HepG2 (cell line): ENCODE measurements at regions not wholly inside any gene's neighbourhood (a gene's known extent, or its start where the extent isn't known, plus 50 kb on each side); places are given as distances from the start of the nearest gene placed in this dataset.

ENCODE experiments used
- ATAC-seq: fragments of 200-7000 bp; cut with Tn5 transposase; 3 replicates; pipeline ENCODE4 v1.9.1; 2020; ENCODE audit warnings: mild to moderate bottlenecking, moderate library complexity
- BruUV-seq: library from RNA; stranded (reverse); fragments of 400-500 nt; replicated peaks from 2 replicates; lab custom pipeline; 2021; lab: Mats Ljungman, UMichigan
- CTCF ChIA-PET: fragments of 300-600 bp; formaldehyde crosslinking; extraction: SDS; loops from one replicate; lab custom pipeline; 2021; ENCODE audit warnings: low total read pairs, inconsistent platforms, low intra/inter-chr PET ratio; lab: Yijun Ruan, JAX
- POLR2A ChIA-PET: fragments of 350-600 bp; sonication (Branson Sonifier 250); formaldehyde crosslinking; loops from one replicate; lab custom pipeline; 2020; ENCODE audit warnings: antibody characterized with exemption, inconsistent platforms; lab: Yijun Ruan, JAX
- DNase-seq: peaks from one replicate; pipeline ENCODE4 v3.0.0-alpha.2; 2015; ENCODE audit warnings: low spot score
- FAIRE-seq: peaks from 3 replicates; lab custom pipeline; 2011; peaks lifted over from hg19 to GRCh38; lab: Jason Lieb, UNC
- H2AFZ ChIP-seq: one replicate; pipeline ENCODE4 v1.6.1; 2011; ENCODE audit warnings: low read length, inconsistent platforms
- H3K27ac ChIP-seq: fragments of 300-600 bp; 3 replicates; pipeline ENCODE4 v1.8.0; 2011; ENCODE audit warnings: mixed run types, mild to moderate bottlenecking, mixed read lengths, low read length, inconsistent platforms; ENCODE audit not compliant: insufficient read depth; ENCODE audit errors: extremely low read length
- H3K27me3 ChIP-seq, 2 experiments: fragments of 200-600 bp in 1 of 2; 2 replicates in 1 of 2; 3 replicates in 1 of 2; pipeline versions ENCODE4 v1.6.0 to v1.8.0; 2011; ENCODE audit warnings: low read length in 2 of 2, mild to moderate bottlenecking in 2 of 2, moderate library complexity in 2 of 2, inconsistent platforms in 1 of 2; ENCODE audit not compliant: insufficient read depth in 2 of 2, control insufficient read depth in 1 of 2
- H3K36me3 ChIP-seq, 2 experiments: fragments of 200-600 bp in 1 of 2; replicated peaks in 1 of 2; 2 replicates in 1 of 2; 3 replicates in 1 of 2; pipeline versions ENCODE4 v1.5.1 to v1.8.0; 2011; ENCODE audit warnings: low read length in 2 of 2, inconsistent platforms in 1 of 2; ENCODE audit not compliant: insufficient read depth in 2 of 2, control insufficient read depth in 1 of 2
- H3K4me1 ChIP-seq: 2 replicates; pipeline ENCODE4 v1.5.1; 2012; ENCODE audit warnings: low read length, inconsistent platforms; ENCODE audit not compliant: insufficient read depth
- H3K4me2 ChIP-seq: 2 replicates; pipeline ENCODE4 v1.6.0; 2011; ENCODE audit warnings: low read depth, low read length, inconsistent platforms
- H3K4me3 ChIP-seq, 3 experiments: fragments of 200-600 bp in 1 of 3; sonication (generic), shearing (Covaris generic) in 1 of 3; replicated peaks in 1 of 3; 2 replicates each; pipeline ENCODE4 v1.5.1; 2011 to 2016; ENCODE audit warnings: low read length in 3 of 3, inconsistent platforms in 2 of 3, low read depth in 2 of 3, mild to moderate bottlenecking in 2 of 3, control low read depth in 1 of 3, mixed read lengths in 1 of 3; ENCODE audit not compliant: insufficient read depth in 1 of 3
- H3K79me2 ChIP-seq: one replicate; pipeline ENCODE4 v1.6.1; 2011; ENCODE audit warnings: low read length, inconsistent platforms; ENCODE audit not compliant: insufficient read depth
- H3K9ac ChIP-seq: 2 replicates; pipeline ENCODE4 v1.6.0; 2011; ENCODE audit warnings: mild to moderate bottlenecking, low read depth, low read length, inconsistent platforms; ENCODE audit not compliant: insufficient read depth
- H3K9me3 ChIP-seq: 2 replicates; pipeline ENCODE4 v1.5.1; 2012; ENCODE audit warnings: mild to moderate bottlenecking, low read length
- H4K20me1 ChIP-seq: 2 replicates; pipeline ENCODE4 v1.6.0; 2011; ENCODE audit warnings: inconsistent platforms, mild to moderate bottlenecking, low read length, moderate library complexity; ENCODE audit not compliant: insufficient read depth
- TBP ChIP-seq: sonication (generic); formaldehyde crosslinking; IDR thresholded peaks from 2 replicates; pipeline ENCODE4 v1.5.0; 2020; ENCODE audit warnings: missing genetic modification reagents
- ZFP36L2 ChIP-seq: sonication (generic); formaldehyde crosslinking; IDR thresholded peaks from 2 replicates; pipeline ENCODE4 v1.4.0; 2020; ENCODE audit warnings: missing genetic modification reagents
- ZNF607 ChIP-seq: sonication (generic); formaldehyde crosslinking; IDR thresholded peaks from 2 replicates; pipeline ENCODE4 v1.5.1; 2020; ENCODE audit warnings: missing genetic modification reagents, mild to moderate bottlenecking, borderline replicate concordance
- WGBS: methylation state at CpG from one replicate; pipeline ENCODE4 v1.1.6; 2017; ENCODE audit warnings: low lambda C conversion rate; 5-methylcytosine and 5-hydroxymethylcytosine counted together
- in situ Hi-C: cut with HindIII; loops from 2 replicates; pipeline ENCODE4 v1.10.0; 2017; ENCODE audit warnings: low pct_unique_long_range_greater_than_20kb; ENCODE audit not compliant: extremely low pct_ligation_motif_present
- intact Hi-C: fragments of 100-400 bp; cut with micrococcal nuclease; formaldehyde crosslinking; loops from one replicate; pipeline ENCODE4 v1.10.0; 2022; ENCODE audit not compliant: unreplicated experiment
- TF ChIP-seq, protein P1 (sequence below): sonication (generic); formaldehyde crosslinking; IDR thresholded peaks from 2 replicates; pipeline ENCODE4 v1.4.0; 2020; ENCODE audit warnings: missing genetic modification reagents

DNA sequence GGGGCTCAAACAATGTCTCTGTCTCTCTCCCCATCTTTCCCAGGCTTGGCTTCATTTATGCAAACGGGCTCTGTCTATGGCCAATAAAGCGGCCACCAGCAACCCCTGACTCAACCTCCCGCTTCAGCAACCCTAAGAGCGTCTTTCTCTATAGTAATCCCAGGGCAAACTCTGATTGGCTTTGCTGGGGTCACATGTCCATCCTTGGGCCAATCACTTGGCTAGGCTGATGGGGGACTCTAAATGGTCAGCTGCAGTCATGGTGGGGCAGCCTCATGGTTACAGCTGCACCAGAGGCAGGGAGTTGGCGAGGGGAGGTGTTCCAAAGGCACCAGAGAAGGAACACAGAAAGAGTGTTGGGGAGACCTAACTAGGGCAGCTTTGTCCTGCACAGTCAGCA, 68.5 kb upstream of the BLCAP start:
- Histone ChIP-seq H3K4me3 (no peak overlapping the region), H3K27ac (no peak overlapping the region), H3K4me2 (no peak overlapping the region), H3K9me3 (no peaks in the 10 kb centered on the region), H3K27me3 (peaks cover 2 to 49% of the 10 kb centered on the region in 2 experiments; a peak in 4 of 5 replicates), H4K20me1 (no peaks in the 10 kb centered on the region), H2AFZ (no peak overlapping the region), H3K79me2 (no peaks in the 10 kb centered on the region), H3K4me1 (no peaks in the 10 kb centered on the region), H3K36me3 (no peaks in the 10 kb centered on the region), H3K9ac (no peak overlapping the region)
- FAIRE-seq: no peak
- TF ChIP-seq ZFP36L2 (no peak), TBP (CRISPR knock-in tag) (no peak), ZNF607 (CRISPR knock-in tag) (no peak)
- TF ChIP-seq, protein P1, sequence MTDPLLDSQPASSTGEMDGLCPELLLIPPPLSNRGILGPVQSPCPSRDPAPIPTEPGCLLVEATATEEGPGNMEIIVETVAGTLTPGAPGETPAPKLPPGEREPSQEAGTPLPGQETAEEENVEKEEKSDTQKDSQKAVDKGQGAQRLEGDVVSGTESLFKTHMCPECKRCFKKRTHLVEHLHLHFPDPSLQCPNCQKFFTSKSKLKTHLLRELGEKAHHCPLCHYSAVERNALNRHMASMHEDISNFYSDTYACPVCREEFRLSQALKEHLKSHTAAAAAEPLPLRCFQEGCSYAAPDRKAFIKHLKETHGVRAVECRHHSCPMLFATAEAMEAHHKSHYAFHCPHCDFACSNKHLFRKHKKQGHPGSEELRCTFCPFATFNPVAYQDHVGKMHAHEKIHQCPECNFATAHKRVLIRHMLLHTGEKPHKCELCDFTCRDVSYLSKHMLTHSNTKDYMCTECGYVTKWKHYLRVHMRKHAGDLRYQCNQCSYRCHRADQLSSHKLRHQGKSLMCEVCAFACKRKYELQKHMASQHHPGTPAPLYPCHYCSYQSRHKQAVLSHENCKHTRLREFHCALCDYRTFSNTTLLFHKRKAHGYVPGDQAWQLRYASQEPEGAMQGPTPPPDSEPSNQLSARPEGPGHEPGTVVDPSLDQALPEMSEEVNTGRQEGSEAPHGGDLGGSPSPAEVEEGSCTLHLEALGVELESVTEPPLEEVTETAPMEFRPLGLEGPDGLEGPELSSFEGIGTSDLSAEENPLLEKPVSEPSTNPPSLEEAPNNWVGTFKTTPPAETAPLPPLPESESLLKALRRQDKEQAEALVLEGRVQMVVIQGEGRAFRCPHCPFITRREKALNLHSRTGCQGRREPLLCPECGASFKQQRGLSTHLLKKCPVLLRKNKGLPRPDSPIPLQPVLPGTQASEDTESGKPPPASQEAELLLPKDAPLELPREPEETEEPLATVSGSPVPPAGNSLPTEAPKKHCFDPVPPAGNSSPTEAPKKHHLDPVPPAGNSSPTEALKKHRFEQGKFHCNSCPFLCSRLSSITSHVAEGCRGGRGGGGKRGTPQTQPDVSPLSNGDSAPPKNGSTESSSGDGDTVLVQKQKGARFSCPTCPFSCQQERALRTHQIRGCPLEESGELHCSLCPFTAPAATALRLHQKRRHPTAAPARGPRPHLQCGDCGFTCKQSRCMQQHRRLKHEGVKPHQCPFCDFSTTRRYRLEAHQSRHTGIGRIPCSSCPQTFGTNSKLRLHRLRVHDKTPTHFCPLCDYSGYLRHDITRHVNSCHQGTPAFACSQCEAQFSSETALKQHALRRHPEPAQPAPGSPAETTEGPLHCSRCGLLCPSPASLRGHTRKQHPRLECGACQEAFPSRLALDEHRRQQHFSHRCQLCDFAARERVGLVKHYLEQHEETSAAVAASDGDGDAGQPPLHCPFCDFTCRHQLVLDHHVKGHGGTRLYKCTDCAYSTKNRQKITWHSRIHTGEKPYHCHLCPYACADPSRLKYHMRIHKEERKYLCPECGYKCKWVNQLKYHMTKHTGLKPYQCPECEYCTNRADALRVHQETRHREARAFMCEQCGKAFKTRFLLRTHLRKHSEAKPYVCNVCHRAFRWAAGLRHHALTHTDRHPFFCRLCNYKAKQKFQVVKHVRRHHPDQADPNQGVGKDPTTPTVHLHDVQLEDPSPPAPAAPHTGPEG (CRISPR knock-in tag): no peak
- POLR2A ChIA-PET: no interaction called here
- no peak for ATAC-seq
- no peak for DNase-seq
- intact Hi-C loops: no loop called here
- CTCF ChIA-PET: no interaction called here
- WGBS: 58% methylated on average over 5 of the region's 5 CpGs
- no TSS peak for BruUV-seq
- in situ Hi-C loops: no loop called here
